K562 (cell line): ENCODE measurements at regions not wholly inside any gene's neighbourhood (a gene's known extent, or its start where the extent isn't known, plus 50 kb on each side); places are given as distances from the start of the nearest gene placed in this dataset.

Experiments used
- ATAC-seq: fragments of 200-7000 bp; cut with Tn5 transposase; 3 replicates; pipeline ENCODE4 v1.9.1; 2020; ENCODE audit warnings: moderate library complexity
- BruUV-seq: library from RNA; stranded (reverse); fragments of 400-500 nt; replicated peaks from 2 replicates; lab custom pipeline; 2021; lab: Mats Ljungman, UMichigan
- CTCF ChIA-PET: fragments of 300-600 bp; formaldehyde crosslinking; extraction: SDS; loops from one replicate; lab custom pipeline; 2021; ENCODE audit warnings: low intra/inter-chr PET ratio; lab: Yijun Ruan, JAX
- POLR2A ChIA-PET: fragments of 300-600, 350-650 bp; sonication (Branson Sonifier 250); formaldehyde crosslinking; extraction: SDS; loops from one replicate; lab custom pipeline; 2021; ENCODE audit warnings: antibody characterized with exemption, inconsistent platforms; lab: Yijun Ruan, JAX
- DNase-seq, 4 experiments: peaks; one replicate each; pipeline versions ENCODE4 v3.0.0 to v3.0.0-alpha.2; 2011 to 2018; ENCODE audit warnings: low spot score in 3 of 4, mixed read lengths in 3 of 4; ENCODE audit errors: extremely low read depth in 1 of 4
- FAIRE-seq: peaks from 2 replicates; lab custom pipeline; 2011; peaks lifted over from hg19 to GRCh38; lab: Jason Lieb, UNC
- H2AFZ ChIP-seq: 2 replicates; pipeline ENCODE4 v1.6.0; 2011; ENCODE audit warnings: low read depth, low read length, control low read depth, inconsistent platforms
- H3K27ac ChIP-seq: fragments of 200-600 bp; 3 replicates; pipeline ENCODE4 v1.8.0; 2011; ENCODE audit warnings: low read depth, mild to moderate bottlenecking, control low read depth, inconsistent platforms, low read length, moderate library complexity, mixed read lengths; ENCODE audit errors: extremely low read depth
- H3K27me3 ChIP-seq, 2 experiments: fragments of 300-600 bp in 1 of 2; 2 replicates in 1 of 2; 3 replicates in 1 of 2; pipeline versions ENCODE4 v1.6.0 to v1.8.0; 2011; ENCODE audit warnings: inconsistent platforms in 2 of 2, low read length in 2 of 2, mild to moderate bottlenecking in 1 of 2, mixed read lengths in 1 of 2, moderate library complexity in 1 of 2; ENCODE audit not compliant: control insufficient read depth in 2 of 2, insufficient read depth in 2 of 2
- H3K36me3 ChIP-seq: fragments of 300-600 bp; 3 replicates; pipeline ENCODE4 v1.8.0; 2011; ENCODE audit warnings: mild to moderate bottlenecking, low read length, inconsistent platforms; ENCODE audit not compliant: control insufficient read depth, insufficient read depth
- H3K4me1 ChIP-seq, 2 experiments: fragments of 200-600 bp in 1 of 2; replicated peaks in 1 of 2; 2 replicates in 1 of 2; 3 replicates in 1 of 2; pipeline versions ENCODE4 v1.5.1 to v1.8.0; 2011; ENCODE audit warnings: inconsistent platforms in 2 of 2, low read length in 2 of 2, mild to moderate bottlenecking in 1 of 2, mixed read lengths in 1 of 2, moderate library complexity in 1 of 2; ENCODE audit not compliant: control insufficient read depth in 2 of 2, insufficient read depth in 2 of 2
- H3K4me2 ChIP-seq: 2 replicates; pipeline ENCODE4 v1.6.1; 2011; ENCODE audit warnings: low read length, control low read depth, inconsistent platforms, mixed read lengths; ENCODE audit not compliant: insufficient read depth
- H3K4me3 ChIP-seq: fragments of 200-600 bp; sonication (generic), shearing (Covaris generic); 2 replicates; pipeline ENCODE4 v1.5.1; 2016; ENCODE audit warnings: control low read depth, inconsistent platforms
- H3K79me2 ChIP-seq: fragments of 200-600 bp; 3 replicates; pipeline ENCODE4 v1.8.0; 2011; ENCODE audit warnings: low read length, inconsistent platforms; ENCODE audit not compliant: control insufficient read depth, insufficient read depth
- H3K9ac ChIP-seq, 2 experiments: 2 replicates each; pipeline versions ENCODE4 v1.6.0 to v1.6.1; 2011; ENCODE audit warnings: low read depth in 2 of 2, low read length in 2 of 2, control low read depth in 1 of 2, inconsistent platforms in 1 of 2, mild to moderate bottlenecking in 1 of 2, mixed read lengths in 1 of 2; ENCODE audit not compliant: insufficient read depth in 1 of 2
- H3K9me1 ChIP-seq: one replicate; pipeline ENCODE4 v1.6.0; 2011; ENCODE audit warnings: inconsistent platforms, mild to moderate bottlenecking, low read length, moderate library complexity; ENCODE audit not compliant: control insufficient read depth, insufficient read depth
- H3K9me3 ChIP-seq: replicated peaks from 2 replicates; pipeline ENCODE4 v1.5.1; 2011; ENCODE audit warnings: low read depth, low read length, inconsistent platforms; ENCODE audit not compliant: control insufficient read depth, insufficient read depth
- H4K20me1 ChIP-seq: replicated peaks from 2 replicates; pipeline ENCODE4 v1.6.1; 2011; ENCODE audit warnings: low read length, inconsistent platforms, mixed read lengths; ENCODE audit not compliant: control insufficient read depth, insufficient read depth
- BRCA1 ChIP-seq, 2 experiments: fragments of 450-650 bp in 1 of 2; sonication (generic) in 1 of 2; formaldehyde crosslinking in 1 of 2; IDR thresholded peaks; 2 replicates each; pipeline versions ENCODE4 v1.5.0 to v1.6.1; 2017 to 2020; ENCODE audit warnings: mild to moderate bottlenecking in 1 of 2, missing genetic modification reagents in 1 of 2
- CC2D1A ChIP-seq: fragments of 450-650 bp; IDR thresholded peaks from 2 replicates; pipeline ENCODE4 v1.6.1; 2017; ENCODE audit warnings: mild to moderate bottlenecking
- COPS2 ChIP-seq: fragments of 450-650 bp; conservative IDR thresholded peaks from 2 replicates; pipeline ENCODE4 v1.6.1; 2016; ENCODE audit warnings: mild to moderate bottlenecking, moderate library complexity
- CUX1 ChIP-seq: fragments of 200-800 bp; sonication (Bioruptor generic); IDR thresholded peaks from 2 replicates; pipeline ENCODE4 v1.6.1; 2016; ENCODE audit warnings: missing genetic modification characterization, missing compliant biosample characterization
- E2F8 ChIP-seq: fragments of 450-650 bp; IDR thresholded peaks from 2 replicates; pipeline ENCODE4 v1.7.1; 2018; ENCODE audit warnings: mild to moderate bottlenecking, low read depth; ENCODE audit not compliant: partially characterized antibody
- KAT2B ChIP-seq: IDR thresholded peaks from one replicate; pipeline ENCODE4 v1.6.1; 2012; ENCODE audit warnings: low read depth, mild to moderate bottlenecking, control low read depth, inconsistent platforms, low read length, moderate library complexity
- MAFK ChIP-seq: IDR thresholded peaks from 2 replicates; pipeline ENCODE4 v1.6.1; 2011; ENCODE audit warnings: low read length, improper control_type of control experiment
- NFE2 ChIP-seq: IDR thresholded peaks from 2 replicates; pipeline ENCODE4 v1.6.1; 2014; ENCODE audit warnings: antibody characterized with exemption, low read depth
- NFRKB ChIP-seq: fragments of 450-650 bp; IDR thresholded peaks from 2 replicates; pipeline ENCODE4 v1.6.1; 2016; ENCODE audit warnings: low read depth
- PHTF2 ChIP-seq: fragments of 250-450 bp; sonication (Bioruptor Pico); IDR thresholded peaks from 2 replicates; pipeline ENCODE4 v1.5.0; 2021; ENCODE audit warnings: mild to moderate bottlenecking
- PML ChIP-seq: IDR thresholded peaks from 2 replicates; pipeline ENCODE4 v1.6.1; 2012; ENCODE audit warnings: low read length, inconsistent platforms
- SETDB1 ChIP-seq: IDR thresholded peaks from one replicate; pipeline ENCODE4 v1.6.1; 2012; ENCODE audit warnings: low read length, control low read depth, inconsistent platforms
- SMAD4 ChIP-seq: fragments of 250-450 bp; sonication (Bioruptor Pico); conservative IDR thresholded peaks from 2 replicates; pipeline ENCODE4 v1.8.0; 2021; ENCODE audit warnings: inconsistent platforms, mild to moderate bottlenecking, moderate library complexity
- SMC3 ChIP-seq: conservative IDR thresholded peaks from 2 replicates; pipeline ENCODE4 v1.6.1; 2011; ENCODE audit warnings: low read depth, low read length, improper control_type of control experiment; ENCODE audit not compliant: insufficient read depth
- TEAD1 ChIP-seq, 2 experiments: fragments of 450-650 bp in 1 of 2; sonication (generic) in 1 of 2; formaldehyde crosslinking; IDR thresholded peaks; 2 replicates each; pipeline versions ENCODE4 v1.4.0 to v1.8.0; 2020 to 2022; ENCODE audit warnings: mild to moderate bottlenecking in 2 of 2, missing genetic modification reagents in 1 of 2
- TEAD4 ChIP-seq, 2 experiments: sonication (generic) in 1 of 2; formaldehyde crosslinking in 1 of 2; IDR thresholded peaks; 2 replicates each; pipeline versions ENCODE4 v1.6.1 to v1.8.0; 2012 to 2022; ENCODE audit warnings: borderline replicate concordance in 1 of 2, inconsistent platforms in 1 of 2, low read length in 1 of 2, mild to moderate bottlenecking in 1 of 2, missing genetic modification reagents in 1 of 2
- TRIM24 ChIP-seq, 2 experiments: fragments of 450-650 bp; IDR thresholded peaks; 2 replicates each; pipeline ENCODE4 v1.6.1; 2016
- ZBTB17 ChIP-seq: fragments of 450-650 bp; formaldehyde crosslinking; IDR thresholded peaks from 2 replicates; pipeline ENCODE4 v1.4.0; 2020; ENCODE audit warnings: mild to moderate bottlenecking
- WGBS: fragments of 100-300 bp; shearing (Covaris generic); methylation state at CpG from one replicate; pipeline ENCODE4 v1.1.6; 2016; ENCODE audit warnings: low coverage, mixed read lengths; ENCODE audit not compliant: insufficient coverage; ENCODE audit errors: missing lambda C conversion rate; 5-methylcytosine and 5-hydroxymethylcytosine counted together
- in situ Hi-C: fragments of 300-500 bp; cut with MboI; formaldehyde crosslinking; loops from 4 replicates; pipeline ENCODE4 v1.15.0; 2018; ENCODE audit warnings: inconsistent platforms, mixed read lengths
- intact Hi-C: fragments of 100-400 bp; cut with micrococcal nuclease; formaldehyde crosslinking; loops from 2 replicates; pipeline ENCODE4 v1.14.2; 2022

- no peak overlapping the region for H3K27ac ChIP-seq
- WGBS = 0% methylated on average over 3 of the region's 3 CpGs
- no peak overlapping the region for H3K4me2 ChIP-seq
- H3K4me1 ChIP-seq = no peaks in the 10 kb centered on the region
- H4K20me1 ChIP-seq = no peaks in the 10 kb centered on the region
- no peak overlapping the region for H3K9ac ChIP-seq
- FAIRE-seq (no peak), ATAC-seq (no peak), DNase-seq (no peak)
- H3K9me3 ChIP-seq = no peaks in the 10 kb centered on the region; the same call in 1 of the 2 replicates
- no peak overlapping the region for H2AFZ ChIP-seq
- H3K79me2 ChIP-seq = no peaks in the 10 kb centered on the region
- no TSS peak for BruUV-seq
- intact Hi-C loops = no loop called here
- no peak overlapping the region for H3K4me3 ChIP-seq
- ChIA-PET POLR2A (no interaction called here), CTCF (no interaction called here)
- H3K27me3 ChIP-seq = no peaks in the 10 kb centered on the region
- H3K9me1 ChIP-seq = no peaks in the 10 kb centered on the region
- in situ Hi-C loops = no loop called here
- no peaks in the 10 kb centered on the region for H3K36me3 ChIP-seq
- TF ChIP-seq SMC3 = no peak
- TF ChIP-seq MAFK = no peak
- no peak for TF ChIP-seq BRCA1 (IDR thresholded peaks at IDR 0.05)
- TF ChIP-seq BRCA1 (CRISPR knock-in tag; IDR thresholded peaks at IDR 0.05) = no peak
- TF ChIP-seq CUX1 (CRISPR knock-in tag) = no peak
- no peak for TF ChIP-seq NFRKB
- TF ChIP-seq E2F8 = no peak
- TF ChIP-seq COPS2 = no peak
- TF ChIP-seq SETDB1 = no peak
- no peak for TF ChIP-seq PHTF2 (CRISPR knock-in tag)
- TF ChIP-seq ZBTB17 (CRISPR knock-in tag) = no peak
- TF ChIP-seq KAT2B = no peak
- no peak for TF ChIP-seq SMAD4
- TF ChIP-seq PML = no peak
- no peak for TF ChIP-seq TEAD4 (IDR thresholded peaks at IDR 0.05; ENCODE audit: low read length)
- TF ChIP-seq TEAD4 (CRISPR knock-in tag; IDR thresholded peaks at IDR 0.05; ENCODE audit: borderline replicate concordance) = no peak
- TF ChIP-seq TEAD1 (CRISPR knock-in tag; IDR thresholded peaks at IDR 0.05) = no peak
- TF ChIP-seq CC2D1A = no peak
- no peak for TF ChIP-seq TRIM24 (IDR thresholded peaks at IDR 0.05)
- no peak for TF ChIP-seq NFE2
Observed at GRCh38 chr3:144308396-144308795, 336.8 kb downstream of the DIPK2A start.
